Small intestine (tissue), 7 donors: ENCODE measurements at regions not wholly inside any gene's neighbourhood (a gene's known extent, or its start where the extent isn't known, plus 50 kb on each side); places are given as distances from the start of the nearest gene placed in this dataset.
"Not testable (repeated sequence)": the region's sequence is repeated elsewhere in the genome, so short reads cannot be mapped to it uniquely, and the experiment has no call there.

Source experiments
- DNase-seq, 2 donors: peaks; one replicate each; pipeline versions ENCODE4 v3.0.0 to v3.0.0-alpha.2; 2013
- FAIRE-seq: peaks from 2 replicates; lab custom pipeline; 2012; peaks lifted over from hg19 to GRCh38; lab: Jason Lieb, UNC
- H3K27ac ChIP-seq, 3 donors: one replicate each; pipeline ENCODE4 v1.5.1; 2013; ENCODE audit warnings: low read length in 2 of 3, mild to moderate bottlenecking in 2 of 3, control low read depth in 1 of 3, inconsistent platforms in 1 of 3, low read depth in 1 of 3, moderate library complexity in 1 of 3
- H3K27me3 ChIP-seq, 3 donors: one replicate each; pipeline ENCODE4 v1.6.1; 2013; ENCODE audit warnings: low read length in 3 of 3, inconsistent platforms in 1 of 3; ENCODE audit not compliant: control insufficient read depth in 3 of 3, insufficient read depth in 3 of 3
- H3K36me3 ChIP-seq, 3 donors: one replicate each; pipeline ENCODE4 v1.6.1; 2013; ENCODE audit warnings: low read length in 3 of 3, inconsistent platforms in 1 of 3, low read depth in 1 of 3, mild to moderate bottlenecking in 1 of 3, moderate library complexity in 1 of 3; ENCODE audit not compliant: control insufficient read depth in 3 of 3, insufficient read depth in 2 of 3
- H3K4me1 ChIP-seq, 3 donors: one replicate each; pipeline ENCODE4 v1.6.1; 2013; ENCODE audit warnings: low read length in 2 of 3, inconsistent platforms in 1 of 3, low read depth in 1 of 3, mild to moderate bottlenecking in 1 of 3, moderate library complexity in 1 of 3; ENCODE audit not compliant: control insufficient read depth in 3 of 3, insufficient read depth in 2 of 3
- H3K4me3 ChIP-seq, 3 donors: one replicate each; pipeline ENCODE4 v1.5.1; 2013; ENCODE audit warnings: low read length in 3 of 3, control low read depth in 1 of 3, inconsistent platforms in 1 of 3, low read depth in 1 of 3, mild to moderate bottlenecking in 1 of 3, moderate library complexity in 1 of 3
- H3K9me3 ChIP-seq, 2 donors: one replicate each; pipeline ENCODE4 v1.6.1; 2013; ENCODE audit warnings: low read depth in 1 of 2, low read length in 1 of 2; ENCODE audit not compliant: control insufficient read depth in 2 of 2, insufficient read depth in 1 of 2
- WGBS, 3 donors: extraction: QIAGEN DNeasy Blood & Tissue Kit; methylation state at CpG; one replicate each; pipeline ENCODE4 v1.1.7; 2013; 5-methylcytosine and 5-hydroxymethylcytosine counted together
- donor health status: healthy with polysubstance abuse.
- donor health status: control.
- donor health status: control.
- donor health status: Bipolar disorder and iron deficiency.
- donor health status: healthy.

DNA sequence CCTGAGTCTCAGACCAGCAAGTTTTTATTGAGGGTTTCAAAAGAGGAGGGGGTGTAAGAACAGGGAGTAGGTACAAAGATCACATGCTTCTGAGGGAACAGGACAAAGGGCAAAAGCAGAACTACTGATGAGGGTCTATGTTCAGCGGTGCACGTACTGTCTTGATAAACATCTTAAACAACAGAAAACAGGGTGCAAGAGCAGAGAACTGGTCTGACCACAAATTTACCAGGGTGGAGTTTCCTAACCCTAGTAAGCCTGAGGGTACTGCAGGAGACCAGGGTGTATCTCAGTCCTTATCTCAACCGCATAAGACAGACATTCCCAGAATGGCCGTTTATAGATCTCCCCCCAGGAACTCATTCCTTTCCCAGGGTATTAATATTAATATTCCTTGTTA, 69.6 kb downstream of the TNFAIP2 start:
- WGBS, 3 donors, result 11 to 54% (median 37%) methylated on average over 4 of the region's 4 CpGs
- H3K4me3 ChIP-seq, H3K27me3 ChIP-seq, H3K36me3 ChIP-seq, FAIRE-seq: not testable (repeated sequence)
- DNase-seq, result peak in 1 of 2 donors; percentile 41
- peak overlapping the region in 2 of 3 donors; percentile 78 to 87 for H3K27ac ChIP-seq
- peaks cover 4 to 32% (median 5%) of the 10 kb centered on the region in 3 donors for H3K4me1 ChIP-seq
- H3K9me3 ChIP-seq, result peaks cover 0 to 40% of the 10 kb centered on the region in 2 donors

GRCh38 chr14:103193491-103193890, 70.2 kb downstream of the TNFAIP2 start:
- Histone ChIP-seq H3K9me3 (peaks cover 0 to 43% of the 10 kb centered on the region in 2 donors), H3K4me1 (peaks cover 1 to 32% (median 6%) of the 10 kb centered on the region in 3 donors)
- H3K27ac ChIP-seq, H3K4me3 ChIP-seq, H3K27me3 ChIP-seq, FAIRE-seq, DNase-seq, H3K36me3 ChIP-seq: not testable (repeated sequence)
- 93 to 96% (median 94%) methylated on average over 10 of the region's 10 CpGs for WGBS, 3 donors

GRCh38 chr14:103194256-103195045, 71.2 kb downstream of the TNFAIP2 start:
- DNase-seq (no peak), FAIRE-seq (no peak)
- peaks cover 0 to 4% (median 0%) of the 10 kb centered on the region in 3 donors for H3K27me3 ChIP-seq
- peaks cover 0 to 43% of the 10 kb centered on the region in 2 donors for H3K9me3 ChIP-seq
- 90 to 93% (median 90%) methylated on average over 16 of the region's 16 CpGs for WGBS, 3 donors
- no peaks in the 10 kb centered on the region for H3K36me3 ChIP-seq
- H3K4me1 ChIP-seq, result peaks cover 0 to 34% (median 7%) of the 10 kb centered on the region in 3 donors
- no peak overlapping the region for H3K27ac ChIP-seq
- no peak overlapping the region for H3K4me3 ChIP-seq

DNA sequence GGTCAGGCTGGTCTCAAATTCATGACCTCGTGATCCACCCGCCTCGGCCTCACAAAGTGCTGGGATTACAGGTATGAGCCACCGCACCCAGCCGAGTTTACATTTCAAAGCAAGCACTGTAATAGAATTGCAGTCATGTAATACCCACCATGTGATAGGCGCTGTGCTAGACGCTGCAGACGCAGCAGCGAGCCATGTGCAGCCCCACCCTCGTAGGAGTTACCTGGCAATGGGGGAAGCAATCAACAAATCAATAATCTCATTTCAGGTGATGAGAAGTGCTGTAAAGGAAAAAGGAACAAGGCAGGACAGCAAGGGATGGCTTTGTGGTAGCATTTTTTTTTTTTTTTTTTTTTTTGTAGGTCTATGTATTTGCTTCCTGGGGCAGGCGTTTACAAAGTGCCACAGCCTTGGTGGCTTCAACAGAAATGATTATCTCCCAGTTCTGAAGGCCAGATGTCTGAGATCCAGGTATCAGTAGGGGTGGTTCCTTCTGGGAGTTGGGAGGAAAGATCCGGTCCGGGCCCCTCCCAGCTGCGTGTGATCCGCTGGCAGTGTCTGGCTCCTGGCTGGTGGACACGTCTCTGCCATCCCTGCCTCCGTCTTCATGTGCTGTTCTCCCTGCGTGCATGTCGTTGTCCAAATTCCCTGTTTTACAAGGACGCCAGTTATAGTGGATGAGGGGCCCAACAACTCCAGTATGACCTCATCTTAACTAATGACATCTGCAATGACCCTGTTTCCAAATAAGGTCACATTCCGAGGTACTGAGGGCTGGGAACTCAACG, 72.8 kb downstream of the TNFAIP2 start:
- FAIRE-seq (no peak), DNase-seq (peak; percentile 72 to 81)
- Histone ChIP-seq H3K4me1 (peaks cover 0 to 34% (median 7%) of the 10 kb centered on the region in 3 donors), H3K27me3 (peaks cover 0 to 4% (median 0%) of the 10 kb centered on the region in 3 donors), H3K9me3 (peaks cover 0 to 45% of the 10 kb centered on the region in 2 donors), H3K4me3 (no peak overlapping the region), H3K27ac (peak overlapping the region in 1 of 3 donors; percentile 8), H3K36me3 (no peaks in the 10 kb centered on the region)
- 56 to 77% (median 61%) methylated on average over 22 of the region's 22 CpGs for WGBS, 3 donors

GRCh38 chr14:103196716-103197115, 73.5 kb downstream of the TNFAIP2 start:
- Histone ChIP-seq H3K4me3 (no peak overlapping the region), H3K36me3 (no peaks in the 10 kb centered on the region), H3K9me3 (peaks cover 0 to 52% of the 10 kb centered on the region in 2 donors), H3K4me1 (peaks cover 0 to 34% (median 7%) of the 10 kb centered on the region in 3 donors), H3K27ac (peak overlapping the region in 1 of 3 donors; percentile 8), H3K27me3 (peaks cover 0 to 4% (median 0%) of the 10 kb centered on the region in 3 donors)
- FAIRE-seq (no peak), DNase-seq (no peak)
- 90 to 96% (median 93%) methylated on average over 11 of the region's 11 CpGs for WGBS, 3 donors

- peaks cover 0 to 25% (median 2%) of the 10 kb centered on the region in 3 donors for H3K4me1 ChIP-seq
- no peak overlapping the region for H3K4me3 ChIP-seq
- FAIRE-seq, result no peak
- 62 to 66% (median 62%) methylated on average over 14 of the region's 14 CpGs for WGBS, 3 donors
- peak in 1 of 2 donors; percentile 61 for DNase-seq
- peaks cover 0 to 58% of the 10 kb centered on the region in 2 donors for H3K9me3 ChIP-seq
- peaks cover 0 to 3% (median 0%) of the 10 kb centered on the region in 3 donors for H3K27me3 ChIP-seq
- H3K36me3 ChIP-seq, result no peaks in the 10 kb centered on the region
- H3K27ac ChIP-seq, result peak overlapping the region in 2 of 3 donors; percentile 52 to 85
Measured at GRCh38 chr14:103198131-103199105, 75.2 kb downstream of the TNFAIP2 start.

- no peak overlapping the region for H3K4me3 ChIP-seq
- FAIRE-seq (no peak), DNase-seq (no peak)
- H3K4me1 ChIP-seq, result peaks cover 0 to 26% (median 2%) of the 10 kb centered on the region in 3 donors
- no peaks in the 10 kb centered on the region for H3K36me3 ChIP-seq
- WGBS, 3 donors, result 69 to 81% (median 76%) methylated on average over 6 of the region's 6 CpGs
- peak overlapping the region in 2 of 3 donors; percentile 52 to 85 for H3K27ac ChIP-seq
- H3K9me3 ChIP-seq, result peaks cover 0 to 58% of the 10 kb centered on the region in 2 donors
- peaks cover 0 to 3% (median 0%) of the 10 kb centered on the region in 3 donors for H3K27me3 ChIP-seq
Measured at GRCh38 chr14:103199124-103199523, 75.9 kb downstream of the TNFAIP2 start.
